Hepatic stellate cell (primary cell): ENCODE measurements at regions not wholly inside any gene's neighbourhood (a gene's known extent, or its start where the extent isn't known, plus 50 kb on each side); places are given as distances from the start of the nearest gene placed in this dataset.

Source experiments
- DNase-seq: peaks from one replicate; pipeline ENCODE4 v3.0.0; 2011; ENCODE audit warnings: low spot score

DNA sequence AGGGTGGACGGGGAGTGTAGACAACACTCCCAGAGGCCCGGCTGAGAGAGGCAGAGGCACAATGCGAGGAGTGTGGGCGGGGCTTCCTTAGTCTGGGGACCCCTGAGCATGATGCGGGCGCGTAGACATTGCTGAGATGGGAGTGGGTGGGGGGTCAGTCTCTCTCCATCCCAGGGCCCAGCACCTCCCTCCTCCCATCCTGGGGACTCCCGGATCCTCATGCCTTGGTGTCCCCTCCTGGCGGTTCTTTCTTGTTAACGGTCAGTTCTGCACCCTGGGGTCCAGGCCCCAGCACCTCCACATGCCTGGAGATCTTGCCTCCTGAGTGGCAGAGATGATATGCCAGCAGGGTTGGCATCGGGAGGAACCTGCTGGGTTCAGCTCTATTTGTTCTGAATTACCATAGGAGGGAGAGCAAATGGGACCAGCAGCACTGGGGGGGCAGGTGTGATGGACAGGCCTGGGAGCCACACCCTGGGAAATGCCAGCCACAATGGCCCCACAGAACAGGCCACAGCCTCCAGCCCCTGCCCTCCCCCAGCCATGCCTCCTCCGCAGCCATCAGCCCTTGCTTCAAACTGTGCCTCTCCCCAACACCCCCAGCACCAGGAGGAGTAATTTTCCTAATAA lies 55.7 kb downstream of the RTL6 start:
- DNase-seq = no peak

DNA sequence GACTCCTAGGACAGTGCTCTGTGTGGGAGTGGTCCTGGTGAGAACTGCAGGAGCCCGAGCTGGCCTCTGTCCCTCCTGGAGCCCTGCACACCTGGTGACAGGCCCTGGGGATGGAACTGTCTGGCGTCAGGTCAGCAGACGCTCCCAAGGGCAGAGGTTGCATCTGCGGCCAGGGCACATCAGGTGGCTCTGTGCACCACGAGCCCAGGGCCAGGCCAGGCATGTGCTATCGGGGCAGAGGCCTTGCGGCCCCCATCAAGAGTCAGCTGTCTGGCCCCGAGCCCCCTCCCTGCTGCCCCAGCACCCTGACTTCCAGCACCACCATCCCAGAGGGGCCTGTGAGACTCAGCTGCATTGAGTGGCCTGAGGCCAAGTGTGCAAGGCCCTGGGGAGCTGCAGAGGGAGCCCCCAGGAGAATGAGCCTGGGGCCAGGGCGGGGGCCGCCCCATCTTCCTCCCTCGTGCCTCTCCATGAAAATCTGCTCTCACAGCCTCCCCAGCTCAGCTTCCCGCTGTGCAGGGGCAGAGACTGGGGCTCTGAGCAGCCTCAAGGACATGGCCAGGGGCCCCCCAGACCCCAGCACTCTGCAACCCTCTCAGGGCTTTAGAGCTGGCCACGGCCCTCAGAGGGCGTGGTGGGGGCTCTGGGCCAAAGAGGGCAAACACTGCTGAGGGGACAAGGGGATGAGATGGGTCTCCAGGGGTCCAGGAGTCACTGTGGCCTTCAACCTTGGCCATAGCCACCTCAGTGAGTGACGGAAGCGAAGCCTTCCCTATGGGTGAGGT lies 56.4 kb downstream of the RTL6 start:
- no peak for DNase-seq

DNA sequence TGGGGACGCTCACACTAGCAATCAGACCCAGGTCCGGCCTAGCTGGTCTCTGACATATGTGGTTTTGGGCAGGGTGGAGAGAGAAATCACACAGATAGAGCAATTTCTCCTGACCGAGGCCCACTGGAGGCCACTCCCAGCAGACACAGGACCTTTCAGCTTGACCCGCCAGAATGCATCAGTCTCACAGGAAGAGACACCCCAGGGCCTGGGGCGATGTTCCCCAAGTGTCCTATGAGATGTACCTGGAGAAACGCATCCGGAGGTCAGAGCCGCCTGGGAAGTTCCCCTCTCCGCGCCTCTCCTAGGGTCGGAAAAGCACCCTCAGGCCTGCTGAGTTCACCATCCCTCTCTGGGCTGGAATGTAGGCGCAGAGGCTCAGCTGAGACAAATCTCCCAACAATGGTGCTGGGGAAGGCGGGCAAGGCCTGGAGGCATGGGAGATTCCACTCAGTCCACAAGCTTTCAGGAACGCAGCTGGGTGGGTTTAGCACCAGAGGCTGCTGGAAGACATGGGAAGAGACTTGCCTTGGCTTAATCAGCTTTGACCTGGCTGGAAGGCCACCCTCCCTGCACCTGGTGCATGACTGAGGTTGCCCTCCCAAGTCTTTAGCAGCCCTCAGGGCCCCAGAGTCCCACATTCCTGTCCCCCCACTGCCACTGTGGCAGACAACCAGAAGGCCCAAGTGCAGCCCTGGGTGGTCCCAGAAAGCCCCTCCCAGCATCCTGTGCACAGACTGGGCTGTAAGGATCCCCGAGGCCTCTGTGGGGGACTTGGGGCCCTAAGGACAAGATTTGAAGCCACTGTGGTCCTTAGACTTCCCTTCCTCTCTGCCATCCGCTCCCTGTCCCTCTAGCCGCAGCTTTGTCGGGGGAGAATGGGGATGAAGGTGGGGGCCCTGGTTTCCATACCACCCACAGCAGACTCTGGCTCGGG lies 57.5 kb downstream of the RTL6 start:
- DNase-seq = no peak

- DNase-seq = no peak
Observed at GRCh38 chr22:44439356-44440223, 58.4 kb downstream of the RTL6 start.

DNA sequence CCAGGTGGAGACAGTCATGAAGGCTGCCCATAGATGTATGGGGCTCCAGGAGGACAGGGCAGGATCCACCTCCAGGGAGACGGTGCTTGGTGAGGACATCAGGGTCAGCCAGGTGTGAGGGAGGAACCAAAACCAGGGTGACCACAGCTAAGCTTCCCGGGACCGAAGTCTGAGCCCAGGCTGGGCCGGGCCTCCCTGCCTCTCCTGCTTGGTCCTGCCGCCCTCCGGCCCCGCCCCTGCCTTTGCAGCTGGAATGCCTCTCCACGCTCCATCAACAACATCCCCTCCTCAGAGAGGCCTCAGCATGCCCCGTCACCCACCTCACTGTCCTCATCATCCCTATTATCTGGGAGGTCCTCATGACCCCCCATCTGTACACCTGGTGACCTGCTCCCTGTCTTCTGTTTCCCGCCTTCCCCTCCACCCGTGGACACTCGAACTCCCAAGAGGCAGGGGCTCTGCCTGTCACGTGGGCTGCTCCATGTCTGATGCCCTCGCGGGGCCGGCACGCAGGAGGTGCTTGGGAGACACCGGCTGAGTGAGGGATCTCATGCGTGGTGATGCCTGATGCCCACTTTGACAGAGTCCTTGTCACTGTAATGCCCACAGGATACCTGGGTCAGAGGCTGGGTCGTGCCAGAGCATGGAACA lies 59.4 kb downstream of the RTL6 start:
- DNase-seq = no peak

GRCh38 chr22:44438056-44438455 lies 60.0 kb downstream of the RTL6 start:
- DNase-seq = no peak

DNA sequence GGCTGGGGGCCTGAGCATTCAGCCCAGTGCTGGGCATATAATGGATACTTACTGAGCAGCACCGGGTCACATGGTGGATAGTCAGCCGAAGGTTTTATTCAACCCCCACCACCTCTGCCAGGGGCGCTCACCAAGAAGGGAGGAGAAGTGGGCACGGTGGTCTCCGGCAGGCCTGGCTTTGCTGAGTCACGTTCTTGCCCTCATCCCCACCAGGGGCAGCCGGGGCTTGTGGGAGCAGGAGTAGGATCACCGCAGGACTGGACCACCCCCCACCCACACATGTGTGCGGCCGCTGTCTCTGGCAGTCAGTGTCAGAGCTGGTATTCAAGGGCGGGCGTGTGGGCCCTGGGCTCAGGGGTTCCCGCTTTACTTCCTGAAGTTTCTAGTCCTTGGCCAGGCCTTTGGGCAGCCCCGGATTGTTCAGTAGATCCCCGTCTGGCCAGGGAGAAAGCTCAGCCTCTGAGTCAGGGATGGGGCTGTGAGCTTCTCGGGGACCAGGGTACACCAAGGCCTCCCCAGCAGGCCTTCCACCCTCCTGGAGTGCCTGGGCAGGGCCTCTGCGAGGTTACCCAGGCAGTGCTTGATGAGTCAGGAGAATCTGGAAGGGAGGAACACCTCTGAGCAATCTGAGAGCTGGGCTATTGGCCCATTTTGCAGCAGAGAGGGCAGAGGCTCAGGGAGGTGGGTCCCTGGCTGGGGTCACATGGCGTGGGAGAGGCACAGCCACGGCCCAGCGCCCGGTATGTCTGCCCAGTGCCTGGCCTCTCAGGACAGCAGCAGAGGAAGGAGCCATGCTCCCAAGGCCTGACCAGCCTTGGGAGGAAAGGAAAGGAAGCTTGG lies 60.6 kb downstream of the RTL6 start:
- DNase-seq = no peak

DNA sequence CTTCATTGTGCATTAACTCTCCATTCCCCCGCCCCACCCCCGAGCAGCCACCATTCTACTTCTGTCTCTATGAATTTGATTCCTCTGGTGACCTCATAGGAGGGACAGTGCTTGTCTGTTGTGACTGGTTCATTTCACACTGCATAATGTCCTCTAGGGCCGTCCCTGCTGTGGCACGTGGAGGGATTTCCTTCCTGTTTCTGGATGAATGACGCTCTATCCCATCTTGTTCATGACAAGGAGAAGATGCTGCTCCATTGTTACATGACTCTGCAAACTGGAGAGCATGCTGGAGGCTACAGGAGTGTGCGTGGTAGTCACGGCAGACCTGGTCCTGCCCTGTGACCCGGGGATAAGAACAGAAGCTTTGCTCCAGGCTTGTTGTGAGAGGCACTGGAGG lies 61.3 kb downstream of the RTL6 start:
- no peak for DNase-seq

GRCh38 chr22:44431256-44431655 lies 66.8 kb downstream of the RTL6 start:
- DNase-seq = no peak

GRCh38 chr22:44430716-44431115 lies 67.3 kb downstream of the RTL6 start:
- DNase-seq = no peak

GRCh38 chr22:44429941-44430587 lies 68.0 kb downstream of the RTL6 start:
- no peak for DNase-seq

GRCh38 chr22:44428941-44429830 lies 68.8 kb downstream of the RTL6 start:
- DNase-seq = no peak

DNA sequence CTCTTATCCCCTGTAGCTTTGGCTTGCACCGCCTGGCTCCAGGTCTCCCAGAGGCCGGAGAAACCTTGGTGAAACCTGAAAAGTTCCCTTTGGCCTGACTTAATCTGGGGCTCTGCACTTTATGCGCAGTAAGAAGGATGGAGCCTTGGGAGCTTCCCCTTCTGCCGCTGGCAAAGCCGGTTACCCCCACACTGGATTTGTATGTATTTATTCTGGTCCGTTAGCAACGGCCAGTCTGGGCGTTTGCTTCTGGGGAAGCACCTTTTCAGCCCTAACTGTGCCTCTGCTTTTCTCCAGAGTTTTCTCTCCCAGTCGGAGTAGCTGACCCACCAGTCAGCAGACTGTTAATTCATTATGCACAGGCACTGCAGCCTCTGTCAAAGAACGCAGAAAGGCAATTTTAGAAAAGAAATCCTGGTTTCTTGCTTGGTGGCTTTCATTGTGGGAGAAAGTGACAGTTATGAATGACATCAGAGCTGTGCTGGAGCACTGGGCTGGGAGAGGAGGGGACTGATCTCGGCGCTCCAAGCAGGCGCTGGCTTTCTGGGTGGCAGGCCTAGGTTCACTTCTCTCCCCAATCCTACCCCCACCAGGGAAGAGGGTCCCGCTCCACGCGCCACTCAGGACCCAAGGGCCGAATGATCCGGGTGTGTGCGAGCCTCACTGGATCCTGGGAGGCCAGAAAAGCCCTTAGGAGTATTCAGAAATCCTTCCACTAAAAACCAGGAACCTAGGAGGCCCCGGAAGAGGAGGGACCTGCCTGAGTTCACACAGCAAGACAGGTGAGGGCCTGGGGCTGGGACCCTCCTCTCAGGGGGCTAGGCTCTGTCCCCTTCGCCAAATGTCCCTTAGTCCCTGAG lies 70.2 kb downstream of the RTL6 start:
- no peak for DNase-seq

DNA sequence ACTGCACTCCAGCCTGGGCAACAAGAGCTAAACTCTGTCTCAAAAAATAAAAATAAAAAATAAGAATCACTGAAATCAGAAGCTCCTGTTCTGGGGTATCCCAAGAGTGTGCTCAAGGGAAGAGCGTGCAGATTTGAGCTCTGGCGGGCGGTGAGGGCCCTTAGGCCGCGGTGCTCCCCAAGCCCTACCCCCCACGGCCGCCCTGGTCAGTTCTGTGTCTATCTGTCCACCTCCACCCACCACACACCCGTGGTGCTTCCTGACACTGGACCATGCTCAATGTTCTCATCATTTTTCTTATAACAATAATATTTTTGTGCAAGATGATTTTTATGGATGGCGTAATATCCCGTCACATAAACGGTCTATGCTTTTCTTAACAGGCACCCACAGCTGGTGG lies 71.1 kb downstream of the RTL6 start:
- no peak for DNase-seq

- DNase-seq = no peak
Observed at GRCh38 chr22:44425694-44426045, 72.4 kb downstream of the RTL6 start.

DNA sequence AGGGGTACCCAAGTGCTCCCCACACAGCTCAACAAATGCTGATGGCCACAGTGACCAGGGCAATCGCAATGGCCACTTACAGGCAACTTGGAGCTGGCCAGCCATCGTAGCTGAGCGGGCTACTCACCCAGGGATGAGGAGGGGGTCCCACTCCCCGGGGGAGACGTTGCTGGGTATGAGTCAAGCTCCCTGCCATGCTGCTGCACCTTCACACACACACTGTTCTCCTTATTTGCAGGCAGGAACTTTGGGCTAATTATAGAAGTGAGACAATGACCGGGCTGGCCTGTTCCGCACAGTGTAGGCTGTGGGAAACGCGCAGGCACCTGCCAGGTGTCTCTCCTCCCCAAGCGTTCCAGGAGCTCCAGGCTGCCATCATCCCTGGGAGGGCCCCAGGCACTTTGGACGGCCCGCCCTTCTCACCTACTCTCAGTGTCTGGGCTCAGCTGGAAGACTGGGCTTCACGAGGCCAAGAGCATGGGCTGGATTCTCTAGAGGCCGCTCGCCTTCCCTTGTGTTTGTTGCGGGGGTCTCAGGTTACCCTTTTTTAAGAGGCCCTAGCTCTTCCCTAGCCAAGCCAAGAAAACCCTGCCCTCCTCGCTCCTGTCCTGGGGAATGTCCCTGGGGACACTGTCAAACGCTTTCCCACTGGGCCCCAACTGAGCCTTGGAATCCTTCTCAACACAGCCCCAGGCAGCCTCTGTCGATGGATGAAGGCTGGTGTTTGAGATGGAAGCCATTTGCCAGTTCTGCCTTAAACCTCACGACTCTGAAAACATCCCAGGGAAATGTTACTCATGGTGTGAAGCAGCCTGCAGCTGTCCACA lies 73.0 kb downstream of the RTL6 start:
- no peak for DNase-seq

GRCh38 chr22:44424359-44424682 lies 73.7 kb downstream of the RTL6 start:
- no peak for DNase-seq
